Tibial nerve (tissue), 4 donors: ENCODE measurements at regions not wholly inside any gene's neighbourhood (a gene's known extent, or its start where the extent isn't known, plus 50 kb on each side); places are given as distances from the start of the nearest gene placed in this dataset.

Source experiments
- DNase-seq, 2 donors: peaks; one replicate each; pipeline ENCODE4 v3.0.0-alpha.2; 2019; ENCODE audit warnings: low spot score in 2 of 2
- H3K27ac ChIP-seq, 4 donors: fragments of 200-600 bp; sonication (generic) in 3 of 4; one replicate each; pipeline ENCODE4 v1.5.1; 2017 to 2019; ENCODE audit warnings: mild to moderate bottlenecking in 1 of 4
- H3K27me3 ChIP-seq, 2 donors: fragments of 200-600 bp; sonication (generic) in 1 of 2; one replicate each; pipeline versions ENCODE4 v1.5.1 to v1.6.0; 2017 to 2019
- H3K36me3 ChIP-seq, 3 donors: fragments of 200-600 bp; sonication (generic); one replicate each; pipeline ENCODE4 v1.5.1; 2018 to 2019
- H3K4me1 ChIP-seq, 4 donors: fragments of 200-600 bp; sonication (generic) in 3 of 4; one replicate each; pipeline ENCODE4 v1.5.1; 2017 to 2019
- H3K4me3 ChIP-seq, 4 donors: fragments of 200-600 bp; sonication (generic) in 3 of 4; one replicate each; pipeline ENCODE4 v1.5.1; 2017 to 2019; ENCODE audit warnings: mild to moderate bottlenecking in 1 of 4, moderate library complexity in 1 of 4
- H3K9me3 ChIP-seq, 4 donors: fragments of 200-600 bp; sonication (generic) in 3 of 4; one replicate each; pipeline ENCODE4 v1.5.1; 2017 to 2019
- EP300 ChIP-seq, 2 donors: sonication (generic); formaldehyde crosslinking; IDR thresholded peaks; one replicate each; pipeline ENCODE4 v1.6.1; 2017; ENCODE audit warnings: antibody characterized with exemption in 2 of 2, mild to moderate bottlenecking in 1 of 2
- POLR2A ChIP-seq, 2 donors: fragments of 450-650 bp; IDR thresholded peaks; one replicate each; pipeline ENCODE4 v1.6.1; 2017; ENCODE audit warnings: antibody characterized with exemption in 2 of 2, mild to moderate bottlenecking in 2 of 2, moderate library complexity in 2 of 2
- WGBS, 2 donors: methylation state at CpG; one replicate each; pipeline ENCODE4 v1.1.5; 2018; 5-methylcytosine and 5-hydroxymethylcytosine counted together
- TF ChIP-seq, protein P1 (sequence below), 5 experiments: fragments of 200-600 bp in 3 of 5; fragments of 450-650 bp in 2 of 5; sonication (generic) in 3 of 5; IDR thresholded peaks; one replicate each; pipeline ENCODE4 v1.5.1; 2016 to 2019; ENCODE audit warnings: antibody characterized with exemption in 5 of 5, mild to moderate bottlenecking in 3 of 5, moderate library complexity in 2 of 5

GRCh38 chr2:60067006-60067405 lies 486.4 kb downstream of the BCL11A start:
- Histone ChIP-seq H3K27ac (no peak overlapping the region), H3K27me3 (no peaks in the 10 kb centered on the region), H3K36me3 (no peaks in the 10 kb centered on the region), H3K4me3 (no peak overlapping the region), H3K4me1 (no peaks in the 10 kb centered on the region), H3K9me3 (no peaks in the 10 kb centered on the region)
- no peak for DNase-seq
- 78 to 82% methylated on average over 3 of the region's 3 CpGs for WGBS, 2 donors
- no peak for TF ChIP-seq EP300 (IDR thresholded peaks at IDR 0.05)
- no peak for TF ChIP-seq POLR2A (IDR thresholded peaks at IDR 0.05)
- TF ChIP-seq, protein P1, sequence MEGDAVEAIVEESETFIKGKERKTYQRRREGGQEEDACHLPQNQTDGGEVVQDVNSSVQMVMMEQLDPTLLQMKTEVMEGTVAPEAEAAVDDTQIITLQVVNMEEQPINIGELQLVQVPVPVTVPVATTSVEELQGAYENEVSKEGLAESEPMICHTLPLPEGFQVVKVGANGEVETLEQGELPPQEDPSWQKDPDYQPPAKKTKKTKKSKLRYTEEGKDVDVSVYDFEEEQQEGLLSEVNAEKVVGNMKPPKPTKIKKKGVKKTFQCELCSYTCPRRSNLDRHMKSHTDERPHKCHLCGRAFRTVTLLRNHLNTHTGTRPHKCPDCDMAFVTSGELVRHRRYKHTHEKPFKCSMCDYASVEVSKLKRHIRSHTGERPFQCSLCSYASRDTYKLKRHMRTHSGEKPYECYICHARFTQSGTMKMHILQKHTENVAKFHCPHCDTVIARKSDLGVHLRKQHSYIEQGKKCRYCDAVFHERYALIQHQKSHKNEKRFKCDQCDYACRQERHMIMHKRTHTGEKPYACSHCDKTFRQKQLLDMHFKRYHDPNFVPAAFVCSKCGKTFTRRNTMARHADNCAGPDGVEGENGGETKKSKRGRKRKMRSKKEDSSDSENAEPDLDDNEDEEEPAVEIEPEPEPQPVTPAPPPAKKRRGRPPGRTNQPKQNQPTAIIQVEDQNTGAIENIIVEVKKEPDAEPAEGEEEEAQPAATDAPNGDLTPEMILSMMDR (IDR thresholded peaks at IDR 0.05), result no peak

GRCh38 chr2:60066096-60066839 lies 487.2 kb downstream of the BCL11A start:
- TF ChIP-seq EP300 (IDR thresholded peaks at IDR 0.05), result no peak
- TF ChIP-seq, protein P1 (IDR thresholded peaks at IDR 0.05), result no peak
- no peak for TF ChIP-seq POLR2A (IDR thresholded peaks at IDR 0.05)
- Histone ChIP-seq H3K27ac (no peak overlapping the region), H3K4me1 (no peaks in the 10 kb centered on the region), H3K9me3 (no peaks in the 10 kb centered on the region), H3K4me3 (no peak overlapping the region), H3K36me3 (no peaks in the 10 kb centered on the region), H3K27me3 (no peaks in the 10 kb centered on the region)
- no peak for DNase-seq
- WGBS, 2 donors, result 81 to 89% methylated on average over 6 of the region's 6 CpGs

DNA sequence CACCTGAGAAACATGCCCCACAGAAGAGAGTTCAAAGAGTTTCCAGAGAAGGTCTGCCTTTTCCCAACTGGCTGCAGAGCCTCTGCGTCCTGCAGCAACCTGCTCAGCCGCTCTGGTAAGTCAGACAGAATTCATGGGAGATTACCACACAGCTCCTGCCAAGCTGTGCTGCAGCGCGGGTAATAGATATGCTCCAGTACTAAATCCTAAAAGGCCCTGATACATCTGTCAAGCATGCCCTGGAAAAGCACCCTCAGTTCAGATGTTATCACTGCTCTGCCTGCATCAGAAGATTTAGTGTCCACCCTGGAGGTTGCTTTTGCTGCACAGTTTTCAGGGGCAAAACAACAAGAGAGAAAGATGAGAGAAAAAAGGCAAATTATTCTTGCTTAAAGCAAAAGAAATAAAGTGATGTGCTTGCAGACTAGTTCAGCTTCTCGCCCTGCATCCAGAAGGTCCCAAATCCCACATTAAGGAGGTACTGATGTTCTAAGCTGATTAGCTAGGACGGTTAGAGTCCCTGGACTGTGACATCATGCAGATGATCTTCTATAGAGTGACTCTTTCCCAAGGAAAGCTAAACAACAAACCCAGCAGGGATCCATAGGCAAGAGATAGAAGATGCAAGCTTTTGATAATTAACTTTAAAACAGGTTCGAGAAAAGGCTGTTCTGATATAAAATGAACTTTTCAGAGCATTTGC lies 488.6 kb downstream of the BCL11A start:
- Histone ChIP-seq H3K9me3 (no peaks in the 10 kb centered on the region), H3K27ac (no peak overlapping the region), H3K27me3 (no peaks in the 10 kb centered on the region), H3K4me1 (no peaks in the 10 kb centered on the region), H3K4me3 (no peak overlapping the region), H3K36me3 (no peaks in the 10 kb centered on the region)
- no peak for DNase-seq
- WGBS, 2 donors, result 51 to 57% methylated on average over 7 of the region's 7 CpGs
- TF ChIP-seq EP300 (IDR thresholded peaks at IDR 0.05), result no peak
- TF ChIP-seq POLR2A (IDR thresholded peaks at IDR 0.05), result no peak
- TF ChIP-seq, protein P1 (IDR thresholded peaks at IDR 0.05), result no peak

DNA sequence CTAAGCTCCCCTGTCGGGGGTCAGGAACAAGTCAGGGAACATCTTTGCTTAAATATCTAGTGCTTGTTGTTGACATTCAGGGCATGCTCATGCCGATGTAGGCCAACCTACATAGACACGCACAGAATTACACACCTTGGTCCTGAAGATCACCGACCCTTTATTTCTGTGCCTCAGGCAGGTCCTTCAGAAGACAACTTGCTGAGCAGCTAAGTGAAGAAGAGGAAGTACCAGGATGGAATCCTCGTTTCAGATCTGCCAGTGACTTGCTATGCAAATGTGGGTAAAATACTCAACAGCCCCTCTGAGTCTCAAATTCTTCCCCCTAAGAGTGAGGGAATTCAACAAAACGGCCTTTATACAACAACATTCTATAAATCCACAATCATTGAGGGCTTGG lies 494.7 kb downstream of the BCL11A start:
- 86 to 88% methylated on average over 6 of the region's 6 CpGs for WGBS, 2 donors
- DNase-seq, result no peak
- H3K27me3 ChIP-seq, result no peaks in the 10 kb centered on the region
- no peak overlapping the region for H3K27ac ChIP-seq
- TF ChIP-seq POLR2A (IDR thresholded peaks at IDR 0.05) (no peak), EP300 (IDR thresholded peaks at IDR 0.05) (no peak)
- TF ChIP-seq, protein P1 (IDR thresholded peaks at IDR 0.05), result no peak
- no peak overlapping the region for H3K4me3 ChIP-seq
- no peaks in the 10 kb centered on the region for H3K36me3 ChIP-seq
- H3K9me3 ChIP-seq, result no peaks in the 10 kb centered on the region
- H3K4me1 ChIP-seq, result no peaks in the 10 kb centered on the region
